ENCODE measurements at regions not wholly inside any gene's neighbourhood (a gene's known extent, or its start where the extent isn't known, plus 50 kb on each side); places are given as distances from the start of the nearest gene placed in this dataset.

GRCh38 chr3:141418751-141419150 is 50.4 kb downstream of the ZBTB38 start:
- H3K4me1 Mint-ChIP-seq (ENCODE audit: low read depth), result peaks cover 7% of the 10 kb centered on the region
- no peak overlapping the region for H3K4me3 Mint-ChIP-seq
- peaks cover 16% of the 10 kb centered on the region for H3K9me3 Mint-ChIP-seq
- peaks cover 68% of the 10 kb centered on the region for H3K36me3 Mint-ChIP-seq (ENCODE audit: low read depth)
- intact Hi-C loops (cut with micrococcal nuclease), result no loop called here
- no peak overlapping the region for H3K27ac Mint-ChIP-seq
- H3K27me3 Mint-ChIP-seq, result no peaks in the 10 kb centered on the region

- Mint-ChIP-seq H3K27me3 (no peaks in the 10 kb centered on the region), H3K36me3 (ENCODE audit: low read depth) (peaks cover 62% of the 10 kb centered on the region), H3K27ac (no peak overlapping the region), H3K4me1 (ENCODE audit: low read depth) (peaks cover 8% of the 10 kb centered on the region), H3K9me3 (peaks cover 16% of the 10 kb centered on the region), H3K4me3 (no peak overlapping the region)
- intact Hi-C loops (cut with micrococcal nuclease), result no loop called here
These were observed 51.6 kb downstream of the ZBTB38 start for GRCh38 chr3:141419946-141420345.

GRCh38 chr3:141421186-141421585 is 52.9 kb downstream of the ZBTB38 start:
- intact Hi-C loops (cut with micrococcal nuclease), result no loop called here
- peaks cover 19% of the 10 kb centered on the region for H3K4me1 Mint-ChIP-seq (ENCODE audit: low read depth)
- H3K27me3 Mint-ChIP-seq, result no peaks in the 10 kb centered on the region
- H3K4me3 Mint-ChIP-seq, result no peak overlapping the region
- H3K9me3 Mint-ChIP-seq, result peaks cover 16% of the 10 kb centered on the region
- H3K36me3 Mint-ChIP-seq (ENCODE audit: low read depth), result peaks cover 49% of the 10 kb centered on the region
- no peak overlapping the region for H3K27ac Mint-ChIP-seq

- Mint-ChIP-seq H3K4me1 (ENCODE audit: low read depth) (peaks cover 25% of the 10 kb centered on the region), H3K36me3 (ENCODE audit: low read depth) (peaks cover 43% of the 10 kb centered on the region), H3K27me3 (no peaks in the 10 kb centered on the region), H3K9me3 (peaks cover 16% of the 10 kb centered on the region), H3K4me3 (no peak overlapping the region), H3K27ac (no peak overlapping the region)
- intact Hi-C loops (cut with micrococcal nuclease), result no loop called here
These were observed 53.5 kb downstream of the ZBTB38 start for GRCh38 chr3:141421639-141422319.

GRCh38 chr3:141422961-141423582 is 54.8 kb downstream of the ZBTB38 start:
- Mint-ChIP-seq H3K27me3 (no peaks in the 10 kb centered on the region), H3K4me3 (no peak overlapping the region), H3K9me3 (peaks cover 13% of the 10 kb centered on the region), H3K36me3 (ENCODE audit: low read depth) (peaks cover 39% of the 10 kb centered on the region), H3K27ac (no peak overlapping the region), H3K4me1 (ENCODE audit: low read depth) (peaks cover 32% of the 10 kb centered on the region)
- intact Hi-C loops (cut with micrococcal nuclease), result no loop called here

GRCh38 chr3:141425523-141426233 is 57.4 kb downstream of the ZBTB38 start:
- H3K9me3 Mint-ChIP-seq, result no peaks in the 10 kb centered on the region
- H3K27ac Mint-ChIP-seq, result no peak overlapping the region

GRCh38 chr3:141426404-141427034 is 58.2 kb downstream of the ZBTB38 start:
- Mint-ChIP-seq H3K36me3 (ENCODE audit: low read depth) (peaks cover 57% of the 10 kb centered on the region), H3K27ac (peak overlapping the region; percentile 47), H3K27me3 (no peaks in the 10 kb centered on the region), H3K9me3 (no peaks in the 10 kb centered on the region), H3K4me1 (ENCODE audit: low read depth) (peaks cover 25% of the 10 kb centered on the region), H3K4me3 (no peak overlapping the region)
- intact Hi-C loops (cut with micrococcal nuclease), result no loop called here

More at GRCh38 chr3:141425523-141426233, 57.4 kb downstream of the ZBTB38 start:
- no peaks in the 10 kb centered on the region for H3K27me3 Mint-ChIP-seq
- H3K36me3 Mint-ChIP-seq (ENCODE audit: low read depth), result peaks cover 48% of the 10 kb centered on the region
- peaks cover 25% of the 10 kb centered on the region for H3K4me1 Mint-ChIP-seq (ENCODE audit: low read depth)
- intact Hi-C loops (cut with micrococcal nuclease), result no loop called here
- no peak overlapping the region for H3K4me3 Mint-ChIP-seq

GRCh38 chr3:141427764-141428163 is 59.1 kb upstream of the RASA2 start:
- intact Hi-C loops (cut with micrococcal nuclease), result no loop called here
- Mint-ChIP-seq H3K27me3 (no peaks in the 10 kb centered on the region), H3K27ac (no peak overlapping the region), H3K4me3 (no peak overlapping the region), H3K9me3 (no peaks in the 10 kb centered on the region), H3K4me1 (ENCODE audit: low read depth) (peaks cover 25% of the 10 kb centered on the region), H3K36me3 (ENCODE audit: low read depth) (peaks cover 68% of the 10 kb centered on the region)

GRCh38 chr3:141429371-141430035 is 57.3 kb upstream of the RASA2 start:
- no peaks in the 10 kb centered on the region for H3K9me3 Mint-ChIP-seq
- peaks cover 58% of the 10 kb centered on the region for H3K36me3 Mint-ChIP-seq (ENCODE audit: low read depth)
- H3K27ac Mint-ChIP-seq, result no peak overlapping the region
- no peaks in the 10 kb centered on the region for H3K27me3 Mint-ChIP-seq
- intact Hi-C loops (cut with micrococcal nuclease), result no loop called here
- peaks cover 31% of the 10 kb centered on the region for H3K4me1 Mint-ChIP-seq (ENCODE audit: low read depth)
- no peak overlapping the region for H3K4me3 Mint-ChIP-seq

GRCh38 chr3:141430316-141430715 is 56.5 kb upstream of the RASA2 start:
- H3K4me3 Mint-ChIP-seq, result no peak overlapping the region
- no peak overlapping the region for H3K27ac Mint-ChIP-seq

GRCh38 chr3:141431411-141432378 is 55.1 kb upstream of the RASA2 start:
- H3K9me3 Mint-ChIP-seq, result no peaks in the 10 kb centered on the region
- peaks cover 58% of the 10 kb centered on the region for H3K36me3 Mint-ChIP-seq (ENCODE audit: low read depth)
- no peaks in the 10 kb centered on the region for H3K27me3 Mint-ChIP-seq
- H3K4me1 Mint-ChIP-seq (ENCODE audit: low read depth), result peaks cover 14% of the 10 kb centered on the region
- H3K27ac Mint-ChIP-seq, result peak overlapping the region; percentile 2
- intact Hi-C loops (cut with micrococcal nuclease), result no loop called here
- no peak overlapping the region for H3K4me3 Mint-ChIP-seq

More at GRCh38 chr3:141430316-141430715, 56.5 kb upstream of the RASA2 start:
- Mint-ChIP-seq H3K27me3 (no peaks in the 10 kb centered on the region), H3K36me3 (ENCODE audit: low read depth) (peaks cover 58% of the 10 kb centered on the region), H3K4me1 (ENCODE audit: low read depth) (peaks cover 27% of the 10 kb centered on the region), H3K9me3 (no peaks in the 10 kb centered on the region)
- intact Hi-C loops (cut with micrococcal nuclease), result no loop called here

- intact Hi-C loops (cut with micrococcal nuclease), result no loop called here
- no peak overlapping the region for H3K4me3 Mint-ChIP-seq
- peaks cover 11% of the 10 kb centered on the region for H3K4me1 Mint-ChIP-seq (ENCODE audit: low read depth)
- H3K36me3 Mint-ChIP-seq (ENCODE audit: low read depth), result peaks cover 57% of the 10 kb centered on the region
- H3K9me3 Mint-ChIP-seq, result no peaks in the 10 kb centered on the region
- no peak overlapping the region for H3K27ac Mint-ChIP-seq
- no peaks in the 10 kb centered on the region for H3K27me3 Mint-ChIP-seq
These were observed 53.9 kb upstream of the RASA2 start for GRCh38 chr3:141432904-141433303.

GRCh38 chr3:141434255-141434654 is 52.6 kb upstream of the RASA2 start:
- intact Hi-C loops (cut with micrococcal nuclease), result no loop called here
- Mint-ChIP-seq H3K9me3 (no peaks in the 10 kb centered on the region), H3K27me3 (no peaks in the 10 kb centered on the region), H3K36me3 (ENCODE audit: low read depth) (peaks cover 60% of the 10 kb centered on the region), H3K27ac (no peak overlapping the region), H3K4me1 (ENCODE audit: low read depth) (peaks cover 11% of the 10 kb centered on the region), H3K4me3 (no peak overlapping the region)

Measured in dendritic cell treated with granulocyte-macrophage colony-stimulating factor and Interleukin-4, amounts not matched to agents 40 ng/mL and 50 ng/mL, for 4 days (primary cell).